IPS-NIHi7 (cell line): ENCODE measurements at regions not wholly inside any gene's neighbourhood (a gene's known extent, or its start where the extent isn't known, plus 50 kb on each side); places are given as distances from the start of the nearest gene placed in this dataset.

Experiments
- DNase-seq: peaks from one replicate; pipeline ENCODE4 v3.0.0; 2012; ENCODE audit warnings: mixed read lengths; ENCODE audit errors: extremely low spot score

GRCh38 chr2:128841803-128842202 lies 523.1 kb upstream of the HS6ST1 start:
- DNase-seq, result no peak

GRCh38 chr2:128867311-128867710 lies 548.6 kb upstream of the HS6ST1 start:
- DNase-seq, result no peak

GRCh38 chr2:128867936-128868636 lies 549.4 kb upstream of the HS6ST1 start:
- DNase-seq, result no peak

GRCh38 chr2:128868686-128869551 lies 550.3 kb upstream of the HS6ST1 start:
- DNase-seq, result no peak

- no peak for DNase-seq
Measured at GRCh38 chr2:128874608-128875007, 555.9 kb upstream of the HS6ST1 start.

- no peak for DNase-seq
Measured at GRCh38 chr2:128876986-128877983, 558.6 kb upstream of the HS6ST1 start.

GRCh38 chr2:128879161-128879560 lies 560.5 kb upstream of the HS6ST1 start:
- peak; percentile 63 for DNase-seq

GRCh38 chr2:128894896-128895295 lies 576.2 kb upstream of the HS6ST1 start:
- no peak for DNase-seq

GRCh38 chr2:128901572-128902391 lies 583.1 kb upstream of the HS6ST1 start:
- no peak for DNase-seq

- no peak for DNase-seq
Measured at GRCh38 chr2:128903637-128904036, 585.0 kb upstream of the HS6ST1 start.

- DNase-seq, result no peak
Measured at GRCh38 chr2:128911276-128911675, 592.6 kb upstream of the HS6ST1 start.

- DNase-seq, result no peak
Measured at GRCh38 chr2:128914320-128914719, 595.7 kb upstream of the HS6ST1 start.

GRCh38 chr2:128921751-128922150 lies 603.1 kb upstream of the HS6ST1 start:
- DNase-seq, result no peak

- no peak for DNase-seq
Measured at GRCh38 chr2:128922154-128922553, 603.5 kb upstream of the HS6ST1 start.

- DNase-seq, result no peak
Measured at GRCh38 chr2:128925631-128926030, 607.0 kb upstream of the HS6ST1 start.

- DNase-seq, result no peak
Measured at GRCh38 chr2:128930101-128930500, 611.4 kb upstream of the HS6ST1 start.

GRCh38 chr2:128940378-128940777 lies 621.7 kb upstream of the HS6ST1 start:
- DNase-seq, result no peak

GRCh38 chr2:128941751-128942150 lies 623.1 kb upstream of the HS6ST1 start:
- DNase-seq, result no peak

GRCh38 chr2:128949360-128949759 lies 630.7 kb upstream of the HS6ST1 start:
- DNase-seq, result no peak

GRCh38 chr2:128950758-128951157 lies 632.1 kb upstream of the HS6ST1 start:
- DNase-seq, result no peak

GRCh38 chr2:128958241-128958640 lies 639.6 kb upstream of the HS6ST1 start:
- no peak for DNase-seq
